MCF 10A (cell line): ENCODE measurements at regions not wholly inside any gene's neighbourhood (a gene's known extent, or its start where the extent isn't known, plus 50 kb on each side); places are given as distances from the start of the nearest gene placed in this dataset.

ENCODE experiments used
- BruUV-seq: library from RNA; stranded (reverse); fragments of 400-500 nt; replicated peaks from 2 replicates; lab custom pipeline; 2021; lab: Mats Ljungman, UMichigan
- CTCF ChIA-PET: fragments of 300-600 bp; sonication (Branson Sonifier 250); formaldehyde crosslinking; extraction: SDS; loops from one replicate; lab custom pipeline; 2021; ENCODE audit warnings: antibody characterized with exemption, inconsistent platforms; lab: Yijun Ruan, JAX
- POLR2A ChIA-PET: fragments of 300-600, 350-650 bp; sonication (Branson Sonifier 250); formaldehyde crosslinking; extraction: SDS; loops from one replicate; lab custom pipeline; 2020; ENCODE audit warnings: antibody characterized with exemption, inconsistent platforms; lab: Yijun Ruan, JAX
- DNase-seq: peaks from one replicate; pipeline ENCODE4 v3.0.0-alpha.2; 2018; ENCODE audit not compliant: unreplicated experiment
- H3K27ac Mint-ChIP-seq: one replicate; pipeline ENCODE4 v1.8.0; 2022; ENCODE audit warnings: mild to moderate bottlenecking, low read depth, mixed read lengths; ENCODE audit not compliant: unreplicated experiment
- H3K27me3 Mint-ChIP-seq: one replicate; pipeline ENCODE4 v1.8.0; 2022; ENCODE audit warnings: mixed read lengths; ENCODE audit not compliant: insufficient read depth, unreplicated experiment
- H3K36me3 Mint-ChIP-seq: one replicate; pipeline ENCODE4 v1.8.0; 2022; ENCODE audit warnings: mild to moderate bottlenecking, moderate library complexity, mixed read lengths; ENCODE audit not compliant: insufficient read depth, unreplicated experiment
- H3K4me1 Mint-ChIP-seq: one replicate; pipeline ENCODE4 v1.8.0; 2022; ENCODE audit warnings: mixed read lengths; ENCODE audit not compliant: insufficient read depth, unreplicated experiment
- H3K4me3 Mint-ChIP-seq: one replicate; pipeline ENCODE4 v1.8.0; 2022; ENCODE audit warnings: mild to moderate bottlenecking, moderate library complexity, mixed read lengths; ENCODE audit not compliant: unreplicated experiment
- H3K9me3 Mint-ChIP-seq: one replicate; pipeline ENCODE4 v1.8.0; 2022; ENCODE audit warnings: mixed read lengths; ENCODE audit not compliant: unreplicated experiment
- CTCF ChIP-seq: fragments of 200-600 bp; IDR thresholded peaks from one replicate; pipeline ENCODE4 v1.8.0; 2022; ENCODE audit warnings: antibody characterized with exemption, mild to moderate bottlenecking; ENCODE audit not compliant: unreplicated experiment
- intact Hi-C: fragments of 100-400 bp; cut with micrococcal nuclease; formaldehyde crosslinking; loops from 2 replicates; pipeline ENCODE4 v1.14.1; 2022

- intact Hi-C loops = no loop called here
- H3K27me3 Mint-ChIP-seq = no peaks in the 10 kb centered on the region
- H3K36me3 Mint-ChIP-seq = no peaks in the 10 kb centered on the region
- no TSS peak for BruUV-seq
- ChIA-PET CTCF (no interaction called here), POLR2A (no interaction called here)
- no peaks in the 10 kb centered on the region for H3K9me3 Mint-ChIP-seq
- H3K4me3 Mint-ChIP-seq = no peak overlapping the region
- no peaks in the 10 kb centered on the region for H3K4me1 Mint-ChIP-seq
- H3K27ac Mint-ChIP-seq = no peak overlapping the region
- DNase-seq = no peak
- no peak for TF ChIP-seq CTCF
Measured at GRCh38 chr14:98374136-98374535, 897.9 kb downstream of the BCL11B start.

- POLR2A ChIA-PET = no interaction called here
- H3K9me3 Mint-ChIP-seq = no peaks in the 10 kb centered on the region
- no peaks in the 10 kb centered on the region for H3K4me1 Mint-ChIP-seq
- no peak for DNase-seq
- CTCF ChIA-PET = no interaction called here
- no peak overlapping the region for H3K4me3 Mint-ChIP-seq
- H3K36me3 Mint-ChIP-seq = no peaks in the 10 kb centered on the region
- TF ChIP-seq CTCF = no peak
- H3K27ac Mint-ChIP-seq = no peak overlapping the region
- no peaks in the 10 kb centered on the region for H3K27me3 Mint-ChIP-seq
- BruUV-seq = no TSS peak
- intact Hi-C loops = no loop called here
Measured at GRCh38 chr14:98375566-98375965, 896.4 kb downstream of the BCL11B start.

- ChIA-PET CTCF (no interaction called here), POLR2A (no interaction called here)
- H3K4me1 Mint-ChIP-seq = no peaks in the 10 kb centered on the region
Measured at GRCh38 chr14:98379830-98380229, 892.2 kb downstream of the BCL11B start.

GRCh38 chr14:98382662-98383061 lies 889.3 kb downstream of the BCL11B start:
- no TSS peak for BruUV-seq
- peaks cover 7% of the 10 kb centered on the region for H3K36me3 Mint-ChIP-seq
- no peak for TF ChIP-seq CTCF
- POLR2A ChIA-PET = no interaction called here
- H3K27me3 Mint-ChIP-seq = no peaks in the 10 kb centered on the region
- intact Hi-C loops = no loop called here
- CTCF ChIA-PET = interaction anchor here (0.7 kb wide), 2 partner anchors 723 to 833 kb away, joined by 3 read pairs; no protein-coding TSS in a partner anchor
- no peak overlapping the region for H3K4me3 Mint-ChIP-seq
- H3K9me3 Mint-ChIP-seq = no peaks in the 10 kb centered on the region
- DNase-seq = no peak
- no peaks in the 10 kb centered on the region for H3K4me1 Mint-ChIP-seq
- no peak overlapping the region for H3K27ac Mint-ChIP-seq

More at GRCh38 chr14:98379830-98380229, 892.2 kb downstream of the BCL11B start:
- no peak for TF ChIP-seq CTCF
- no TSS peak for BruUV-seq
- Mint-ChIP-seq H3K36me3 (peaks cover 7% of the 10 kb centered on the region), H3K4me3 (no peak overlapping the region), H3K27me3 (no peaks in the 10 kb centered on the region), H3K9me3 (no peaks in the 10 kb centered on the region), H3K27ac (no peak overlapping the region)
- intact Hi-C loops = no loop called here
- DNase-seq = no peak
